ENCODE measurements at regions not wholly inside any gene's neighbourhood (a gene's known extent, or its start where the extent isn't known, plus 50 kb on each side); places are given as distances from the start of the nearest gene placed in this dataset.

GRCh38 chr17:68169840-68170239 is 78.0 kb upstream of the AMZ2 start (continued):
- no peak for TF ChIP-seq CHD7 (IDR thresholded peaks at IDR 0.05; ENCODE audit: insufficient replicate concordance, low read length)
- no peak for TF ChIP-seq JUN (IDR thresholded peaks at IDR 0.05; ENCODE audit: low read depth, low read length)
- no peak for TF ChIP-seq KDM5A (IDR thresholded peaks at IDR 0.05; ENCODE audit: low read length)

All from H1 (cell line).